K562 (cell line): ENCODE measurements at regions not wholly inside any gene's neighbourhood (a gene's known extent, or its start where the extent isn't known, plus 50 kb on each side); places are given as distances from the start of the nearest gene placed in this dataset.

Experiments
- ATAC-seq: fragments of 200-7000 bp; cut with Tn5 transposase; 3 replicates; pipeline ENCODE4 v1.9.1; 2020; ENCODE audit warnings: moderate library complexity
- BruUV-seq: library from RNA; stranded (reverse); fragments of 400-500 nt; replicated peaks from 2 replicates; lab custom pipeline; 2021; lab: Mats Ljungman, UMichigan
- CTCF ChIA-PET: fragments of 300-600 bp; formaldehyde crosslinking; extraction: SDS; loops from one replicate; lab custom pipeline; 2021; ENCODE audit warnings: low intra/inter-chr PET ratio; lab: Yijun Ruan, JAX
- POLR2A ChIA-PET: fragments of 300-600, 350-650 bp; sonication (Branson Sonifier 250); formaldehyde crosslinking; extraction: SDS; loops from one replicate; lab custom pipeline; 2021; ENCODE audit warnings: antibody characterized with exemption, inconsistent platforms; lab: Yijun Ruan, JAX
- DNase-seq, 4 experiments: peaks; one replicate each; pipeline versions ENCODE4 v3.0.0 to v3.0.0-alpha.2; 2011 to 2018; ENCODE audit warnings: low spot score in 3 of 4, mixed read lengths in 3 of 4; ENCODE audit errors: extremely low read depth in 1 of 4
- FAIRE-seq: peaks from 2 replicates; lab custom pipeline; 2011; peaks lifted over from hg19 to GRCh38; lab: Jason Lieb, UNC
- H2AFZ ChIP-seq: 2 replicates; pipeline ENCODE4 v1.6.0; 2011; ENCODE audit warnings: low read depth, low read length, control low read depth, inconsistent platforms
- H3K27ac ChIP-seq: fragments of 200-600 bp; 3 replicates; pipeline ENCODE4 v1.8.0; 2011; ENCODE audit warnings: low read depth, mild to moderate bottlenecking, control low read depth, inconsistent platforms, low read length, moderate library complexity, mixed read lengths; ENCODE audit errors: extremely low read depth
- H3K27me3 ChIP-seq, 2 experiments: fragments of 300-600 bp in 1 of 2; 2 replicates in 1 of 2; 3 replicates in 1 of 2; pipeline versions ENCODE4 v1.6.0 to v1.8.0; 2011; ENCODE audit warnings: inconsistent platforms in 2 of 2, low read length in 2 of 2, mild to moderate bottlenecking in 1 of 2, mixed read lengths in 1 of 2, moderate library complexity in 1 of 2; ENCODE audit not compliant: control insufficient read depth in 2 of 2, insufficient read depth in 2 of 2
- H3K36me3 ChIP-seq: fragments of 300-600 bp; 3 replicates; pipeline ENCODE4 v1.8.0; 2011; ENCODE audit warnings: mild to moderate bottlenecking, low read length, inconsistent platforms; ENCODE audit not compliant: control insufficient read depth, insufficient read depth
- H3K4me1 ChIP-seq, 2 experiments: fragments of 200-600 bp in 1 of 2; replicated peaks in 1 of 2; 2 replicates in 1 of 2; 3 replicates in 1 of 2; pipeline versions ENCODE4 v1.5.1 to v1.8.0; 2011; ENCODE audit warnings: inconsistent platforms in 2 of 2, low read length in 2 of 2, mild to moderate bottlenecking in 1 of 2, mixed read lengths in 1 of 2, moderate library complexity in 1 of 2; ENCODE audit not compliant: control insufficient read depth in 2 of 2, insufficient read depth in 2 of 2
- H3K4me2 ChIP-seq: 2 replicates; pipeline ENCODE4 v1.6.1; 2011; ENCODE audit warnings: low read length, control low read depth, inconsistent platforms, mixed read lengths; ENCODE audit not compliant: insufficient read depth
- H3K4me3 ChIP-seq: fragments of 200-600 bp; sonication (generic), shearing (Covaris generic); 2 replicates; pipeline ENCODE4 v1.5.1; 2016; ENCODE audit warnings: control low read depth, inconsistent platforms
- H3K79me2 ChIP-seq: fragments of 200-600 bp; 3 replicates; pipeline ENCODE4 v1.8.0; 2011; ENCODE audit warnings: low read length, inconsistent platforms; ENCODE audit not compliant: control insufficient read depth, insufficient read depth
- H3K9ac ChIP-seq, 2 experiments: 2 replicates each; pipeline versions ENCODE4 v1.6.0 to v1.6.1; 2011; ENCODE audit warnings: low read depth in 2 of 2, low read length in 2 of 2, control low read depth in 1 of 2, inconsistent platforms in 1 of 2, mild to moderate bottlenecking in 1 of 2, mixed read lengths in 1 of 2; ENCODE audit not compliant: insufficient read depth in 1 of 2
- H3K9me1 ChIP-seq: one replicate; pipeline ENCODE4 v1.6.0; 2011; ENCODE audit warnings: inconsistent platforms, mild to moderate bottlenecking, low read length, moderate library complexity; ENCODE audit not compliant: control insufficient read depth, insufficient read depth
- H3K9me3 ChIP-seq: replicated peaks from 2 replicates; pipeline ENCODE4 v1.5.1; 2011; ENCODE audit warnings: low read depth, low read length, inconsistent platforms; ENCODE audit not compliant: control insufficient read depth, insufficient read depth
- H4K20me1 ChIP-seq: replicated peaks from 2 replicates; pipeline ENCODE4 v1.6.1; 2011; ENCODE audit warnings: low read length, inconsistent platforms, mixed read lengths; ENCODE audit not compliant: control insufficient read depth, insufficient read depth
- BMI1 ChIP-seq: fragments of 150-350 bp; IDR thresholded peaks from 2 replicates; pipeline ENCODE4 v1.6.1; 2014; ENCODE audit warnings: low read length
- BRCA1 ChIP-seq, 2 experiments: fragments of 450-650 bp in 1 of 2; sonication (generic) in 1 of 2; formaldehyde crosslinking in 1 of 2; IDR thresholded peaks; 2 replicates each; pipeline versions ENCODE4 v1.5.0 to v1.6.1; 2017 to 2020; ENCODE audit warnings: mild to moderate bottlenecking in 1 of 2, missing genetic modification reagents in 1 of 2
- CEBPB ChIP-seq: fragments of 450-650 bp; IDR thresholded peaks from 2 replicates; pipeline ENCODE4 v1.6.1; 2016; ENCODE audit warnings: missing genetic modification characterization, missing compliant biosample characterization
- EP400 ChIP-seq: fragments of 450-650 bp; IDR thresholded peaks from 2 replicates; pipeline ENCODE4 v1.6.1; 2017; ENCODE audit warnings: antibody characterized with exemption, mild to moderate bottlenecking, moderate library complexity
- HMBOX1 ChIP-seq: sonication (generic); IDR thresholded peaks from 2 replicates; pipeline ENCODE4 v1.6.1; 2016
- MYBL2 ChIP-seq, 2 experiments: fragments of 450-650 bp in 1 of 2; sonication (generic) in 1 of 2; formaldehyde crosslinking in 1 of 2; IDR thresholded peaks; 2 replicates each; pipeline versions ENCODE4 v1.6.1 to v1.8.1; 2017 to 2022; ENCODE audit warnings: borderline replicate concordance in 1 of 2, inconsistent platforms in 1 of 2, low read depth in 1 of 2, mild to moderate bottlenecking in 1 of 2, missing genetic modification reagents in 1 of 2, moderate library complexity in 1 of 2
- NR0B1 ChIP-seq: fragments of 450-650 bp; IDR thresholded peaks from one replicate; pipeline ENCODE4 v1.6.1; 2018; ENCODE audit warnings: mild to moderate bottlenecking, moderate library complexity; ENCODE audit not compliant: partially characterized antibody
- NRF1 ChIP-seq, 2 experiments: fragments of 450-650 bp; IDR thresholded peaks in 1 of 2; conservative IDR thresholded peaks in 1 of 2; 2 replicates each; pipeline ENCODE4 v1.6.1; 2014; ENCODE audit warnings: mild to moderate bottlenecking in 2 of 2
- PCBP1 ChIP-seq: fragments of 200-400 bp; formaldehyde crosslinking; IDR thresholded peaks from 2 replicates; pipeline ENCODE4 v1.6.1; 2018; ENCODE audit warnings: mild to moderate bottlenecking, low read depth, low read length; ENCODE audit not compliant: poor library complexity, severe bottlenecking
- POLR2H ChIP-seq: IDR thresholded peaks from 2 replicates; pipeline ENCODE4 v1.6.1; 2016; ENCODE audit warnings: missing genetic modification characterization, low read depth, mild to moderate bottlenecking, control low read depth, missing compliant biosample characterization, moderate library complexity
- PREB ChIP-seq: sonication (generic); formaldehyde crosslinking; IDR thresholded peaks from 2 replicates; pipeline ENCODE4 v1.8.1; 2023; ENCODE audit warnings: mild to moderate bottlenecking, missing genetic modification reagents
- RBM14 ChIP-seq: fragments of 200-400 bp; formaldehyde crosslinking; IDR thresholded peaks from 2 replicates; pipeline ENCODE4 v1.6.1; 2018; ENCODE audit warnings: low read depth, mild to moderate bottlenecking, low read length, moderate library complexity, borderline replicate concordance; ENCODE audit not compliant: insufficient read depth
- SIRT6 ChIP-seq: IDR thresholded peaks from one replicate; pipeline ENCODE4 v1.6.1; 2012; ENCODE audit warnings: low read depth, mild to moderate bottlenecking, control low read depth, inconsistent platforms, low read length, moderate library complexity
- SMARCA5 ChIP-seq: fragments of 450-650 bp; IDR thresholded peaks from 2 replicates; pipeline ENCODE4 v1.6.1; 2016
- STAG1 ChIP-seq: sonication (generic); formaldehyde crosslinking; IDR thresholded peaks from 2 replicates; pipeline ENCODE4 v1.5.0; 2020; ENCODE audit warnings: missing genetic modification reagents, borderline replicate concordance
- TBP ChIP-seq: optimal IDR thresholded peaks from 2 replicates; pipeline ENCODE3; 2011; ENCODE audit warnings: low read depth, low read length, improper control_type of control experiment
- ZC3H8 ChIP-seq: fragments of 450-650 bp; IDR thresholded peaks from 2 replicates; pipeline ENCODE4 v1.6.1; 2017
- WGBS: fragments of 100-300 bp; shearing (Covaris generic); methylation state at CpG from one replicate; pipeline ENCODE4 v1.1.6; 2016; ENCODE audit warnings: low coverage, mixed read lengths; ENCODE audit not compliant: insufficient coverage; ENCODE audit errors: missing lambda C conversion rate; 5-methylcytosine and 5-hydroxymethylcytosine counted together
- in situ Hi-C: fragments of 300-500 bp; cut with MboI; formaldehyde crosslinking; loops from 4 replicates; pipeline ENCODE4 v1.15.0; 2018; ENCODE audit warnings: inconsistent platforms, mixed read lengths
- intact Hi-C: fragments of 100-400 bp; cut with micrococcal nuclease; formaldehyde crosslinking; loops from 2 replicates; pipeline ENCODE4 v1.14.2; 2022
- TF ChIP-seq, protein P1 (sequence below): fragments of 450-650 bp; IDR thresholded peaks from 2 replicates; pipeline ENCODE4 v1.6.1; 2018; ENCODE audit warnings: mild to moderate bottlenecking, low read depth; ENCODE audit not compliant: partially characterized antibody

DNA sequence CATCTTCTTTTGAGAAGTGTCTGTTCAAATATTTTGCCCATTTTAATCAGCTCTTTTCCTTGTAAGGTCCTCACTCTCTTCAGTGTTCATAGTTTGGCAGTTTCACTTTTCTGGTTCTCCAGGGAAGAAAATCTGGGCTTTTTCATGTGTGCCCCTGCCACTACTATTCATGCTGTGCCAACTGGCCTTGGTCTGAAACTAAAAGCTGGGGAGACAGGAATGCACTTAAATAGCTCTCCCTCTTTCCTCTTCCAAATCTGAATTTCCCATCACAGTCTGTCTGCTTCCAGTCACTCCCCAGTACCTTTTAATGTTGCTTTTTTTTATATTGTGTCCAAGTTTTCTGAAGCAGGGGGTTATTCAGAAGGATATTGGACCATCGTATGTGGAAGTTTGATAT is 574.3 kb upstream of the POU3F3 start:
- in situ Hi-C loops, result no loop called here
- ChIA-PET CTCF (no interaction called here), POLR2A (no interaction called here)
- Histone ChIP-seq H4K20me1 (no peaks in the 10 kb centered on the region), H3K79me2 (no peaks in the 10 kb centered on the region), H3K9me3 (no peaks in the 10 kb centered on the region), H3K4me2 (no peak overlapping the region), H3K27ac (no peak overlapping the region), H3K27me3 (no peaks in the 10 kb centered on the region), H3K9ac (no peak overlapping the region), H3K36me3 (no peaks in the 10 kb centered on the region), H3K9me1 (no peaks in the 10 kb centered on the region), H3K4me3 (no peak overlapping the region), H2AFZ (no peak overlapping the region), H3K4me1 (no peaks in the 10 kb centered on the region)
- intact Hi-C loops, result no loop called here
- no TSS peak for BruUV-seq
- 0% methylated on average over 1 of the region's 1 CpG for WGBS
- DNase-seq (no peak), FAIRE-seq (no peak), ATAC-seq (no peak)
- TF ChIP-seq PREB, result no peak
- TF ChIP-seq ZC3H8, result no peak
- TF ChIP-seq, protein P1, sequence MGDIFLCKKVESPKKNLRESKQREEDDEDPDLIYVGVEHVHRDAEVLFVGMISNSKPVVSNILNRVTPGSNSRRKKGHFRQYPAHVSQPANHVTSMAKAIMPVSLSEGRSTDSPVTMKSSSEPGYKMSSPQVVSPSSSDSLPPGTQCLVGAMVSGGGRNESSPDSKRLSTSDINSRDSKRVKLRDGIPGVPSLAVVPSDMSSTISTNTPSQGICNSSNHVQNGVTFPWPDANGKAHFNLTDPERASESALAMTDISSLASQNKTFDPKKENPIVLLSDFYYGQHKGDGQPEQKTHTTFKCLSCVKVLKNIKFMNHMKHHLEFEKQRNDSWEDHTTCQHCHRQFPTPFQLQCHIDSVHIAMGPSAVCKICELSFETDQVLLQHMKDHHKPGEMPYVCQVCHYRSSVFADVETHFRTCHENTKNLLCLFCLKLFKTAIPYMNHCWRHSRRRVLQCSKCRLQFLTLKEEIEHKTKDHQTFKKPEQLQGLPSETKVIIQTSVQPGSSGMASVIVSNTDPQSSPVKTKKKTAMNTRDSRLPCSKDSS, result no peak
- TF ChIP-seq BRCA1 (IDR thresholded peaks at IDR 0.05), result no peak
- no peak for TF ChIP-seq BRCA1 (CRISPR knock-in tag; IDR thresholded peaks at IDR 0.05)
- no peak for TF ChIP-seq HMBOX1
- TF ChIP-seq SIRT6, result no peak
- TF ChIP-seq SMARCA5, result no peak
- no peak for TF ChIP-seq EP400
- no peak for TF ChIP-seq NRF1 (conservative IDR thresholded peaks at IDR 0.05 in 1 of 2, IDR thresholded peaks at IDR 0.05 in 1 of 2)
- TF ChIP-seq MYBL2 (IDR thresholded peaks at IDR 0.05; ENCODE audit: low read depth), result no peak
- TF ChIP-seq MYBL2 (CRISPR knock-in tag; IDR thresholded peaks at IDR 0.05; ENCODE audit: borderline replicate concordance), result no peak
- TF ChIP-seq BMI1, result no peak
- TF ChIP-seq RBM14, result no peak
- no peak for TF ChIP-seq PCBP1
- TF ChIP-seq CEBPB (tag), result no peak
- no peak for TF ChIP-seq NR0B1
- TF ChIP-seq STAG1 (CRISPR knock-in tag), result no peak
- TF ChIP-seq POLR2H, result no peak
- TF ChIP-seq TBP, result no peak
